ENCODE measurements at regions not wholly inside any gene's neighbourhood (a gene's known extent, or its start where the extent isn't known, plus 50 kb on each side); places are given as distances from the start of the nearest gene placed in this dataset.

- Histone ChIP-seq H3K27me3 (ENCODE audit: control insufficient read depth, extremely low read depth, insufficient read depth, low read length) (no peaks in the 10 kb centered on the region), H3K9ac (ENCODE audit: control insufficient read depth, extremely low read depth, insufficient read depth, low read length) (no peak overlapping the region), H3K79me2 (ENCODE audit: control insufficient read depth, insufficient read depth, low read length) (no peaks in the 10 kb centered on the region), H4K20me1 (ENCODE audit: control insufficient read depth, extremely low read depth, insufficient read depth, low read length) (no peaks in the 10 kb centered on the region), H3K9me1 (ENCODE audit: control insufficient read depth, extremely low read depth, insufficient read depth, low read length) (no peaks in the 10 kb centered on the region), H3K4me2 (ENCODE audit: control insufficient read depth, extremely low read depth, insufficient read depth, low read depth, low read length) (no peak overlapping the region), H3K9me3 (ENCODE audit: control insufficient read depth, low read depth, low read length) (no peaks in the 10 kb centered on the region), H2AFZ (ENCODE audit: control insufficient read depth, low read length) (no peak overlapping the region), H3K4me3 (ENCODE audit: control insufficient read depth in 2 of 3, extremely low read depth in 1 of 3, insufficient read depth in 2 of 3, low read depth in 1 of 3, low read length in 3 of 3) (no peak overlapping the region), H3K27ac (ENCODE audit: control insufficient read depth, insufficient read depth, low read length) (no peak overlapping the region), H3K4me1 (ENCODE audit: control insufficient read depth, extremely low read depth, insufficient read depth, low read length) (no peaks in the 10 kb centered on the region), H3K36me3 (ENCODE audit: control insufficient read depth in 2 of 2, extremely low read depth in 1 of 2, insufficient read depth in 2 of 2, low read length in 2 of 2) (no peaks in the 10 kb centered on the region)
- dilution Hi-C loops (cut with MboI; ENCODE audit: extremely low pct_ligation_motif_present, low sequenced_read_pairs): no loop called here
- no peak for DNase-seq (ENCODE audit: low read depth, low spot score)
- peak; percentile 71 to 76 (median 71) for TF ChIP-seq CTCF (optimal IDR thresholded peaks at IDR 0.05 in 1 of 3, IDR thresholded peaks at IDR 0.05 in 1 of 3, conservative IDR thresholded peaks at IDR 0.05 in 1 of 3; ENCODE audit: extremely low read depth in 1 of 3, insufficient read depth in 2 of 3, low read length in 3 of 3)
- TF ChIP-seq EZH2 (IDR thresholded peaks at IDR 0.05; ENCODE audit: low read length): no peak
- no peak for FAIRE-seq
These were observed 179.9 kb upstream of the ATF7IP start for GRCh38 chr12:14185427-14186192.

GRCh38 chr12:14186193-14186502 is 179.3 kb upstream of the ATF7IP start:
- no peak for FAIRE-seq
- no peak overlapping the region for H3K27ac ChIP-seq (ENCODE audit: control insufficient read depth, insufficient read depth, low read length)
- no peak overlapping the region for H3K4me3 ChIP-seq (ENCODE audit: control insufficient read depth in 2 of 3, extremely low read depth in 1 of 3, insufficient read depth in 2 of 3, low read depth in 1 of 3, low read length in 3 of 3)

More at GRCh38 chr12:14186193-14186502, 179.3 kb upstream of the ATF7IP start:
- no peaks in the 10 kb centered on the region for H3K79me2 ChIP-seq (ENCODE audit: control insufficient read depth, insufficient read depth, low read length)
- H3K4me2 ChIP-seq (ENCODE audit: control insufficient read depth, extremely low read depth, insufficient read depth, low read depth, low read length): no peak overlapping the region
- no peak overlapping the region for H2AFZ ChIP-seq (ENCODE audit: control insufficient read depth, low read length)
- no peaks in the 10 kb centered on the region for H3K27me3 ChIP-seq (ENCODE audit: control insufficient read depth, extremely low read depth, insufficient read depth, low read length)
- no peak for DNase-seq (ENCODE audit: low read depth, low spot score)
- no peaks in the 10 kb centered on the region for H3K9me1 ChIP-seq (ENCODE audit: control insufficient read depth, extremely low read depth, insufficient read depth, low read length)
- no peaks in the 10 kb centered on the region for H3K9me3 ChIP-seq (ENCODE audit: control insufficient read depth, low read depth, low read length)
- H4K20me1 ChIP-seq (ENCODE audit: control insufficient read depth, extremely low read depth, insufficient read depth, low read length): no peaks in the 10 kb centered on the region
- no peaks in the 10 kb centered on the region for H3K36me3 ChIP-seq (ENCODE audit: control insufficient read depth in 2 of 2, extremely low read depth in 1 of 2, insufficient read depth in 2 of 2, low read length in 2 of 2)
- dilution Hi-C loops (cut with MboI; ENCODE audit: extremely low pct_ligation_motif_present, low sequenced_read_pairs): no loop called here
- no peak for TF ChIP-seq EZH2 (IDR thresholded peaks at IDR 0.05; ENCODE audit: low read length)
- TF ChIP-seq CTCF (optimal IDR thresholded peaks at IDR 0.05 in 1 of 3, IDR thresholded peaks at IDR 0.05 in 1 of 3, conservative IDR thresholded peaks at IDR 0.05 in 1 of 3; ENCODE audit: extremely low read depth in 1 of 3, insufficient read depth in 2 of 3, low read length in 3 of 3): no peak
- H3K4me1 ChIP-seq (ENCODE audit: control insufficient read depth, extremely low read depth, insufficient read depth, low read length): no peaks in the 10 kb centered on the region
- H3K9ac ChIP-seq (ENCODE audit: control insufficient read depth, extremely low read depth, insufficient read depth, low read length): no peak overlapping the region
